Epidermal melanocyte (primary cell): ENCODE measurements at regions not wholly inside any gene's neighbourhood (a gene's known extent, or its start where the extent isn't known, plus 50 kb on each side); places are given as distances from the start of the nearest gene placed in this dataset.
"Not testable (repeated sequence)": the region's sequence is repeated elsewhere in the genome, so short reads cannot be mapped to it uniquely, and the experiment has no call there.

Experiments used
- DNase-seq: peaks from one replicate; pipeline ENCODE4 v3.0.0; 2011; ENCODE audit warnings: low spot score; ENCODE audit not compliant: insufficient read length

DNA sequence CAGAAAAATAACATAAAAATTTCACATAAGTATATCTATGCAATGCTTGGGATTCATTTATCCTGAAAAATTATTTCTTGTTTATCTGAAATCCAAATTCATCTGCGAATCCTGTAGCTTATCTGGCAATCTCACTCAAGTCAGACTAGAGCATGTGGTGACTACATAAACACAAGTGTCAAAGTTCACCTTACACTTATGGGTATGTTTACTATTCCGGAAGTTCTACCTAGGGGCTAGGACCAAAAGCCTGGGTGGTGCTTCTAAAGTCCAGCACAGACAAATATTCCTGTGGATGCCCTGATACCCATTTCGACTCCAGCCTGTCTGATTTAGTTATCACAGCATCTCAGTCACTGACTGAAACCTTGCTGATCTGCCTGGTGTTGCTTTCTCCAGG, 364.0 kb downstream of the METTL4 start:
- no peak for DNase-seq

DNA sequence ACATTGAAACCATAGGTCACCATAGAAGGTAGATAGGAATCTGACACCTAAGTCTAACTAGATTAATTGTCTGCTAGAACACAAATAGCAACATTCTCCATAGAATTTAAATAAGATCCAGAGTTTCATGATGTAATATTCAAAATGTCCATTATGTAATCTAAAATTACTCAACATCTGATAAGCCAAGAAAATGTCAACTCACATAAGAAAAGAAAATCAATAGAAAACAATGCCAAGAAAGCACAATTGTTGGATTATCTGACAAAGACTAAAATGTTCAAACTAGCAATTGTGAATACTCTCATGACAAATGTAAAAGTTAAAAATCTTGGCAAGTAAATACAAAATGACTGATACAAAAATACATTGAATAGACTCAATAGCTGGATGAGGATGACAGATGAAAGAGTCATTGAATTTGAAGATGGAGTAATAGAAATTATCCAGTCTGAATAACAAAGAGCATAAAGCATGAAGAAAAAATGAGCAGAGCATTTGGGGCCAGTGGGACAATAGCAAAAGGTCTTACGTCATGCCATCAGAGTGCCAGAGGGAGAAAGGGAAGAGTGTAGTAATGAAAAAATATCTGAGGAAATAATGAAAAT, 358.6 kb downstream of the METTL4 start:
- DNase-seq, result no peak

DNA sequence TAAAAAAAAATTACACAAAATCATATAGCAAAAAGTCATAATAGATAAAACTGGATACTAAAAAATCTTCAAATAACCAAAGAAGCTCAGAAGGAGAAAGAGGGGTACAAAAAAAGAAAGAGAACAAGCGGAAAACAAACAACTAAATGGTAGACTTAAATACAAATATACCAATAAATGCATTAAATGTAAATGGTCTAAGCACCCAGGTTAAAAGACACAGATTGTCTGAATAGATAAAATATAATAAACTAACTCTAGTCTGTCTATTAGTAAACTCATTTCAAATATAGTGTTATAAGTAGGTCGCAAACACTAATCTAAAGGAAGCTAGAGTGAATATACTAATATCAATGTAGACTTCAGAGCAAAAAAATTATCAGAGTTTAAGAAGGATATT, 357.4 kb downstream of the METTL4 start:
- DNase-seq, result no peak

DNA sequence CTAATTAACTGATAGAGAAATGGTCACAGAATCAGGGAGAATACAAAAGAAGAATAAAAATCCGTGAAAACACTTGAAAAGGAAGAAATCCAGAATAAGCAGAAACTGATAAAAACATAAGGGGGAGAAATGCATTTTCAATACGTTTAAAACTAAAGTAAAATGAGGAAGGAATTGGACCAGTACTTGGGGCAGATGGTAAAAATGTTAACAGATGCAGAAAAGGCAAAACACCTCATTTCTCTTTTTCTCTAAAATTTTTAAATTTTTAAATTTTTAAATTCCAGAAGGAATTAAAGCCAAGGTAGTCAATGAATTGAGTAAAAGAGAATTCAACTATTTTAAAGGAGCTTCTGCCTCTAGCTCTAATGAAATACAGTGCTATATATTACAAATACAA, 353.9 kb downstream of the METTL4 start:
- no peak for DNase-seq

DNA sequence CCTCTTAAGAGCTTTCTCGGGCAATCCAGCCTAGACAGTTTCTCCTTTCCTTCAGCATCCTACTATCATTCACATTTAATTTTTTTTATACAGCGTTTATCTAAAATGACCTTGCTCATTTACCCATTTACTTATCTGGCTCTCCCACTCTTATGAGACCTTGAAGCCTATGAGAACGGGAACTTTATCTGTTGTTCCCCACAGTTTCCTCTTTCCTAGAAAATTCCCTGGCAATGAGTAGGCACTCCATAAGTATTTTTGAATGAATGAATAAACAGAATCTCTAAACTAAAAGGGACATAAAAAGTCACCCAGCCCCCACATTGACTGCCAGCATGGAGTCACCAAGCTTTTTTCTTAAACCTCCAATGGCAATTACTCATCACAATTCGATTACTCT, 353.2 kb downstream of the METTL4 start:
- DNase-seq, result no peak

DNA sequence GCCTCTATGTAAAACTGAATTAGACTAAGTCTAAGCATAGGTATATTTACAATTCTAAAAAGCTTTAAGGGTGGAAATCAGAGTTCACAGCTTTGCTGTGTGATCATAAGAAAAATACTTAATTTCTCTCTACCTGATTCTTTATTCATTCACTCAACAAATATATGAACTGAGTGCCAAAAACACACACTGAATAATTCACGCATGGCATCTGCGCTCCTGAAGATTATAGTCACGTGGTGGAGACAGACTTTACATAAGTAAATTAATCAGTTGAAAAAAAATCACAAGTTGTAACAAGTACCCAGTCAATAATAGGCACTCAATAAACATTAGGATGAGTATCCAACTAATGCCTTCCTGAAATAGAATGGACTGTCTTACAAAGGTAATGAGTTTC, 351.6 kb downstream of the METTL4 start:
- no peak for DNase-seq

DNA sequence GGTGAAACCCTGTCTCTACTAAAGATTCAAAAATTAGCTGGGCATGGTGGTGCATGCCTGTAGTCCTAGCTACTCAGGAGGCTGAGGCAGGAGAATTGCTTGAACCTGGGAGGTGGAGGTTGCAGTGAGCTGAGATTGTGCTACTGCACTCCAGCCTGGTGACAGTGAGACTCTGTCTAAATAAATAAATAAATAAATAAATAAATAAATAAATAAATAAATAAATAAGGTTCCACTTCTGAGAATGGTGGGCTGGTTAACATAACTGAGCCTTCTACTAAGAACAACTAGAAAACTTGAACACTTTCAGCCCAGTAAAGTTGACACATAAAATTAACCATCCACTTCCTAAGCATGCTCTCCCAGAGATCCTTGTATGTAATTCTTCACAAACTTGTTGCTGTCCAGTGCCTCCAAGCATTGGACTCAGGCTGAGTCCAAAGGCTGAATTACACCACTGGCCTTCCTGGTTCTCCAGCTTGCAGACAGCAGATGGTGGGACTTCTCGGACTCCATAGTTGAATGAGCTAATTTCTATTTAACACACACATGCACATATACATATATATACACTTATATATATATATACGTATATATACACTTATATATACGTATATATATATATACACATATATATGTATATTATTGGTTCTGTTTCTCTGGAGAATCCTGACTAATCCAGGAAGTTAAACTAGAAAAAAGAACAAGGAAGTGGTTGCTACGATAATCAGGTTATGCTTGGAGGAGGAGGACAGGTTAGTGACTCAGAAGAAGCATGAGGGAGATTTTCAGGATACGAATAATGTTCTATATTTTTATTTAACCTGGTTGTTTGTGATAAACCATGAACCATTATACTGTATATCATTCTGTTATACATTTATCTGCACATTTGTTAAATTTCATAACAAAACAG, 348.8 kb downstream of the METTL4 start:
- DNase-seq, result no peak

DNA sequence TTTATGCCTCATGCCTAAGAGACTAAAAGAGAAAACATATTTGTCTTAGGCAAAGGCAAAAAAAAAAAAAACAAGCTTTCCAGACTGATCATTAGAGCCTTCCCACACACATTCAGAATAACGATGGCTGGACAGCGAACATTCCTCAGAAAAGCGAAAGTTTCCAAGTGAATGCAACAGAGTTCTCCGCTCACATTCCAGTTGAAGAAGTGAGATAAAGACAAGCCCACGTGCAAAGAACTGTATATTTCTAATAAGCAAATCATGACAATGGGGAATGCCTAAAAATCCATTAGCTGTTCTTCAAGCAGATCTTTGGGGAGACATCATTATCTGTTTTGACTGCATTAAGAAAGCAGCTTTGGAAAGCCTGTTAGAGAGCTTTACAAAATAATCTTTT, 347.9 kb downstream of the METTL4 start:
- no peak for DNase-seq

DNA sequence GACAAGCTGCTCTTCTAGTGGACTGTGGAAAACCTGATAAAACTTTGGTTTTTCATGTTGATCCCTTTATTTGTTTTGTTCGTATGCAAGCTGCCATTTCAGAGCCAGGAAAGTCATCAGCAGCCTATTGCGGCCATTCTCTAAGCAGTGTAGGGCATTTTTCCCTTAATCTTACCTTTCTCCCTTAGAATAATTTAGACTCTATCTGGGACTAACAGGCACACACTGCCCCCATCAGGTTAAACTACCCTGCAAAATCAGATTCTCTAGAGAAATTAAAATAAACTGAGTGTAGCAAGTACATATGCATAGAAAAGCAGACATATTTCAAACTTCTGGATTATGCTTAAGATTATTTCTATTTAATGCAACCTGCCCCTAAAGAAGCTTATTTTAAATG, 347.5 kb downstream of the METTL4 start:
- DNase-seq, result no peak

DNA sequence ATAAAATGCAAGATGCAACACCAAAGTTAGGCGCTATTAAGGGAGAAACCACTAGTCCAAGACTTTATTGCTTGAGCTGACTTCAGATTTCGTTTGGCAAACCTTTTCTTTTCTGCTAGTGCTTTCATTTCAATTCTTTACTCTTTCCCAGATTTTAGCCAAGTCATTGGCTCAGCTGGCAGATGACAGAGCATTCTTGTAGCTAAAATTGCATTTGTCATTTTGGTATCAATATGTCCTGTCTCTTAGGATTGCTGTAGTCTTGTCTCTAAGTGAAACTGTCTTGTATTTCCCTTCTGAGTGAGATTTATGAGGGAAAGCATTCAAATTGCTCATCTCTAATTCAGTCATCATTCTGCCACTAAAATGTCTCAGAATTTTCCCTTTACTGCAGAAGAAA, 335.1 kb downstream of the METTL4 start:
- DNase-seq, result no peak

DNA sequence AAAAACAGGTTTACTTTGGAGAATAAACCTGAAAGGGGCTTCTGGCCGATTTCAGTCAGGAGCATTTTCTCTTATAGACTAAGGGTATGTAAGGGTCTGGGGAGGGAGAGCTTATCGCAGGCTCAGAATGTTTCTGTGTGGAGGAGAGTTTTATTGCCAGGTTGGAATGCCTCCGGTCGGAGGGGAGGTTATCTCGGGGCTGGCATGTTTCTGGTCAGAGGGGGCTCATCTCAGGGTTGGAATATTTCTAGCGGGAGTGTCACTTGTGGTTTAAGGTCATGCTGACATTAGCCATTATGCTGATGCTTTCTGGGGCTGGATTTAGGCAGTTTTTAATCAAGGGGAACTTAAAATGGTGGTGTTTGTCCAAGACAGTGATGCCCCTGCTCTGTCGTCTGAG, 333.6 kb downstream of the METTL4 start:
- DNase-seq, result no peak

DNA sequence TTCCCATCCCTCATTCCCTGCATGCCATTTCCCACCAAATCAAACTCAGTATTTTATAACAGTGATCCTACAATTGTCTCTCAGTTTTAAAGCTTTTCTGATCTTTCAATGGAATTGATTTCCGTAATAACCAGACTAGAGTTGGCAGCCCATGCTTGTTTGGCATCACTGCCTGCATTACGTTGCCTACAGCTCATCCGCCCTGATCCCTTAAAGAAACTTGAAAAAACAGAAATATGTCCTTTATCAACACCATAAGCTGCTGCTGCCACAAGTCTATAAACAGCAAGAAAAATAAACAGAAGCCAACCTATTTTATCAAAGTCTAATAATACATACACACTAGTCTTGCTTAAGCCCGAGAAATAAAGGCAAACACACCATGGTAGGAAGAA, 331.0 kb downstream of the METTL4 start:
- DNase-seq, result no peak

DNA sequence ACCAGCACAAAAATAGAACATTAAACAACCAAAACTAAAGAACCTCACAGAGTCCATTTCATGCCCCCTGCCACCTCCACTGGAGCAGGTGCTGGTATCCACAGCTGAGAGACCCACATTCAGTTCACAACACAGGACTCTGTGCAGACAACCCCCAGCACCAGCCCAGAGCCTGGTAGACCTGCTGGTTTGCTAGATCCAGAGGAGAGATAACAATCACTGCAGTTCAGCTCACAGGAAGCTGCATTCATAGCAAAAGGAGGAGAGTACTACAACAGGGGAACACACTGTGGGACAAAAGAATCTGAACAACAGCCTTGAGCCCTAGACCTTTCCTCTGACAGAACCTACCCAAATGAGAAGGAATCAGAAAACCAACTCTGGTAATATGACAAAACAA, 326.7 kb downstream of the METTL4 start:
- no peak for DNase-seq

DNA sequence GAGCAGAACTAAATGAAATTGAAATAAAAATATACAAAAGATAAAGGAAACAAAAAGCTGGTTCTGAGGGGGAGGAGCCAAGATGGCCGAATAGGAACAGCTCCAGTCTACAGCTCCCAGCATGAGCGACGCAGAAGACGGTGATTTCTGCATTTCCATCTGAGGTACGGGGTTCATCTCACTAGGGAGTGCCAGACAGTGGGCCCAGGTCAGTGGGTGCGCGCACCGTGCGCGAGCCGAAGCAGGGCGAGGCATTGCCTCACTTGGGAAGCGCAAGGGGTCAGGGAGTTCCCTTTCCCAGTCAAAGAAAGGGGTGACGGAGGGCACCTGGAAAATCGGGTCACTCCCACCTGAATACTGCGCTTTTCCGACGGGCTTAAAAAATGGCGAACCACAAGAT, 324.2 kb downstream of the METTL4 start:
- not testable (repeated sequence) for DNase-seq

DNA sequence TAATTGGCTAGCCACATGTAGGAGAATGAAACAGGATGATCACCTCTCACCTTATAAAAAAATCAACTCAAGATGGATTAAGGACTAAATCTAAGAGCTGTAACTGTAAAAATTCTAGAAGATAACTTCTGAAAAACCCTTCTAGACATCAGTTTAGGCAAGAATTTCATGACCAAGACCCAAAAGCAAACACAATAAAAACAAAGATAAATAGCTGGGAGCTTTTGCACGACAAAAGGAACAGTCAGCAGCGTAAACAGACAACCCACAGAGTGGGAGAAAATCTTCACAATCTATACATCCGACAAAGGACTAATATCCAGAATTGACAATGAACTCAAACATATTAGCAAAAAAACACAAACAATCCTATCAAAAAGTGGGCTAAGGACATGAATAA, 316.3 kb downstream of the METTL4 start:
- DNase-seq, result no peak

DNA sequence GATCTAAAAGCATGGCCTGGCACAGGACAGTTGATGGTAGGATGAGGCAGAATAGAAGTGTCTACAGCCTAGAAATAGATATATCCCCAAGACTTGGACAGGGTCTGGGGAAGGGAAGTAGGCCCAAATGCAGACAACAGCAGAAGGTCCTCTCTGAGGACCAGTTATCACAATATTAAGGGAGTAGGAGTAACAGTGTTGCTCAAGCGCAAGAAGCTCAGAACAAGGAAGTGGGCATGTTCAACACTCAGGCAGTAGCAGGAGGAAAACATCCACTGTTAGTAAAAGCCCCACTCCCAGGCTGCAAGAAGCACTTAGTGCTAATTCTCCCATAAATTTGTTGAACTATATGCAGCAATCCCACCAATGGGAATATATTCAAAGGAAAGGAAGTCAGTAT, 314.7 kb downstream of the METTL4 start:
- DNase-seq, result no peak

DNA sequence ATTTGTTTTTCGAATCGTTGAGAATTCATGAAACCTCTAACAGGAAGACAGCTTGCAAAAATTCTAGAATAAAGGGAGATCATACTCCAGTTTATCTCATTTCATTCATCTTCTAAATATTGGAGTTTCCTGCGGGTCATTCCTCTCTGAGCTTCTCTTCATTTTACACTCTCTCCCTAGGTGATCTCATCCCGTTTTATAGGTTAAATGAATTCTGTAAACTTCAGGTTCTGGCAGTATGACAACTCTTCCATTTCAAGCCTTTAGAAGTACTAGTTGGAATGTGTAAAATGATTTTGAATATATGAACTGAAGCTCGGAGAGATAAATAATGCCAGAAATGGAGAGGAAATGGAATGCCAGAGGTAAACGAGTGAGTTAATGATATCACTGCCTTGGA, 312.4 kb downstream of the METTL4 start:
- DNase-seq, result no peak

DNA sequence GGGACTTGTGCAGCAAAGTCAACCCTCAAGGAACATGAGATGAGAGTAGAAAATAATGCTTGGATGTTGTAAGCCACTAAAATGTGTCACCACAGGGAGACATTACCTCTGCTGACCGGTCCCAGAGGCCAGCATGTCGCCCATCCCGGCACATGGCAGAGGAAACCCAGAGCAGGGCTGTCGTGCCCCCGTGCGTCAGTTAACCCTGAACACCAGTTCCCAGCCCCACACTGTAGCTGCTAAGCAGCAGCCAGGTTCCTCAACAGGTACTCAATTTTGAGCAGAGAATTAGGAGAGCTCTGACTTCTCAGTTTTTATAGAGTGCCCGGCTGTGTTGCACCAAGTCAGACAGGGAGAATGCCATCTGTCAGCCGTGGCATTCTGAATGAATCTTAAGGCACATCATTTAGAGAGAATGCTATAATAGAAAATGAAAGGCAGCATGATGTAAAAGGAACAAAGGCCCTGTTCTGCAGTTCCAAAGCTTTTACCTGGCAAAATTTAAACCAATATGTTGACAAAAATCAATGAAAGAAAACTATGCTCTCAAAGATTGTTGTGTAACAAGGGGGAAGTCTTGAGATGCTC, 307.9 kb downstream of the METTL4 start:
- no peak for DNase-seq

DNA sequence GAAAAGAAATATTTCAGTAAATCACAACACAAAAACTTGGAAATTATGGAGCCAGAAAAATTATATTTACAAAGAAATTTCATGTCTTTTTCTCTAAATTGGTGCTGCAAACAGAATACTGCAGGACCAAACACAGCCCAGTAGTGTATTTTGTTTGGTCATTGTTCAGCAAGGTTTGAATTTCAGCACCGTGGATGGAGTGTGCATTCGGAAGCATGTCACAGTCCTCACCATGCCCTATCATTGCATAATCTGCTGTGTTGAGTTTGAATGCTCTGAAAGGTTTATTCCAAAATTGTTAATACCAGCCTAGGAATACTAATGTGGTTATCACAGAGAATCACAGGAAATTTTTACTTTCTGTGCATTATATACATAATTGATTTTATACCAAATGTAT, 296.7 kb downstream of the METTL4 start:
- DNase-seq, result no peak

DNA sequence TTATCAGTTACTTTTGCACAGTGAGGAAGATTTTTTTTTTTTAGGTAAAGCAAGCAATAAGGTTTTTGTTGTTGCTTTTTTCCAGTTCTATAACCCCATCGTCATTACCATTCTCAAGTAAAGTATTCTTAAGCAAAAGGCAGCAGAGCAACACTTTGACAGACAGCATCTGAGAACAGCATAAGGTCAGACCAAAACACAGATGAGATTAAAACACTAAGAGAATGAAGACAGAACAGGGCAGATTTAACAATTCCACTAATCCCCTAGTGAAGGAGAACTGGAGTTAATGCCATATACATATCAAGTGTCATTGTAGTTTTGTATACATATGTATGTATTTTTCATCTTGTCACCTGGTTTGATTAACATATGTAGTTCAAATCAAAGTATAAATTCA, 290.2 kb downstream of the METTL4 start:
- no peak for DNase-seq

DNA sequence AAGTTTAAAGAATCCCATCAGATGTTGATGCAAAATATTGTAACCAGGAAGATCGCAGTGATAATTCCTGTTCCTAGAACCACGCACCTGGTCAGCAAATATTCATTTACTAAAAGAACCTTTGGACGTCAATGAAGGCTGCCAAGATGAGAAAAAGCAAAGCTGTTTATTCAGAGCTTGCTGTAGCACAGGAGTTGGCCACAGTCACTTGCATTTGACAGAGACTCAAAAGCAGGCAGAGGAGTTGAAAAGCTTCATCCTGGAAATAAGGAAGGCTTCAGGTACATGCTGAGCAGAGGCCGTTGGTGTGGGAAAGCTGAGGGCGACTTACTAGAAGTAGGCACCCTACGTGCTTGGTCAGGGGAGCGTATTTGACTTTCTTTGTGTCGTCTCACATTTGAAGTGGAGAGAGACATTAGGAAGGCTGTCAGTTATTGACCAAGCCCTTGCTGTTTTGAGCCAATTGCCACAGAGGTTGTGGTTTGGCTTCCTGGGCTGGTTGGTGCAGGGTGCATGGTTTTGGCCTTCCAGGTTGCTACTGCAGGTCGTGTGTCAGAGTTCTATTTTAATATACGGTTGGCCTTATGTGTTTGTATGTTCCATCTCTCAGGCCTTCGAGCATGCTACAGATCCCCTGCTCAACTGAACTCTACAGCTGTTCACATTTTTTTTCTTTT, 289.6 kb downstream of the METTL4 start:
- DNase-seq, result no peak
